Neural progenitor cell (in vitro differentiated cells): ENCODE measurements at regions not wholly inside any gene's neighbourhood (a gene's known extent, or its start where the extent isn't known, plus 50 kb on each side); places are given as distances from the start of the nearest gene placed in this dataset.
A peak's percentile ranks its signal among the peaks of the same experiment; 100 is the strongest.

ENCODE experiments used
- DNase-seq: peaks from one replicate; pipeline ENCODE4 v3.0.0-alpha.2; 2016; ENCODE audit warnings: low spot score
- H2AFZ ChIP-seq: fragments of 200-600 bp; sonication (generic); replicated peaks from 2 replicates; pipeline ENCODE4 v1.6.1; 2016; ENCODE audit warnings: antibody characterized with exemption
- H3F3A ChIP-seq: fragments of 200-600 bp; sonication (generic); 2 replicates; pipeline ENCODE4 v1.6.1; 2016; ENCODE audit warnings: antibody characterized with exemption, low read depth
- H3K27ac ChIP-seq: fragments of 200-600 bp; sonication (generic); 2 replicates; pipeline ENCODE4 v1.5.1; 2016; ENCODE audit warnings: mild to moderate bottlenecking
- H3K27me3 ChIP-seq: fragments of 200-600 bp; sonication (generic); 2 replicates; pipeline ENCODE4 v1.6.1; 2016; ENCODE audit warnings: mild to moderate bottlenecking, moderate library complexity
- H3K36me3 ChIP-seq: fragments of 200-600 bp; sonication (generic); 2 replicates; pipeline ENCODE4 v1.5.1; 2016
- H3K4me1 ChIP-seq: fragments of 200-600 bp; sonication (generic); 2 replicates; pipeline ENCODE4 v1.6.1; 2016; ENCODE audit warnings: mixed run types
- H3K4me2 ChIP-seq: fragments of 200-600 bp; sonication (generic); 2 replicates; pipeline ENCODE4 v1.6.1; 2016
- H3K4me3 ChIP-seq: fragments of 200-600 bp; sonication (generic); 2 replicates; pipeline ENCODE4 v1.5.1; 2016
- H3K79me2 ChIP-seq: fragments of 200-600 bp; sonication (generic); 2 replicates; pipeline ENCODE4 v1.6.1; 2016; ENCODE audit warnings: low read depth
- H3K9ac ChIP-seq: fragments of 200-600 bp; sonication (generic); 2 replicates; pipeline ENCODE4 v1.6.1; 2016
- H3K9me3 ChIP-seq: fragments of 200-600 bp; sonication (generic); 2 replicates; pipeline ENCODE4 v1.5.1; 2016; ENCODE audit warnings: low read depth
- H4K20me1 ChIP-seq: fragments of 200-600 bp; sonication (generic); 2 replicates; pipeline ENCODE4 v1.6.1; 2016; ENCODE audit warnings: low read depth
- H3K27ac Mint-ChIP-seq: 3 replicates; pipeline ENCODE4 v1.8.0; 2021; ENCODE audit warnings: mixed read lengths
- H3K27me3 Mint-ChIP-seq: 2 replicates; pipeline ENCODE4 v1.8.0; 2022; ENCODE audit warnings: low read depth, mild to moderate bottlenecking, inconsistent platforms, moderate library complexity, mixed read lengths; ENCODE audit not compliant: insufficient read depth
- H3K36me3 Mint-ChIP-seq: 3 replicates; pipeline ENCODE4 v1.8.0; 2021; ENCODE audit warnings: mixed read lengths
- H3K4me1 Mint-ChIP-seq: 3 replicates; pipeline ENCODE4 v1.8.0; 2021; ENCODE audit warnings: mixed read lengths
- H3K4me3 Mint-ChIP-seq: 3 replicates; pipeline ENCODE4 v1.8.0; 2021; ENCODE audit warnings: mild to moderate bottlenecking, moderate library complexity, mixed read lengths
- H3K9me3 Mint-ChIP-seq: 3 replicates; pipeline ENCODE4 v1.8.0; 2020; ENCODE audit warnings: mixed read lengths
- CTCF ChIP-seq: fragments of 200-600 bp; sonication (generic); IDR thresholded peaks from 2 replicates; pipeline ENCODE4 v1.5.1; 2017; ENCODE audit warnings: antibody characterized with exemption, mild to moderate bottlenecking
- EZH2 ChIP-seq: fragments of 200-600 bp; sonication (generic); IDR thresholded peaks from 2 replicates; pipeline ENCODE4 v1.6.1; 2017; ENCODE audit warnings: antibody characterized with exemption, mild to moderate bottlenecking, moderate library complexity
- EZH2phosphoT487 ChIP-seq: fragments of 200-600 bp; sonication (generic); IDR thresholded peaks from 2 replicates; pipeline ENCODE4 v1.6.1; 2017; ENCODE audit warnings: antibody characterized with exemption

GRCh38 chr9:107789001-107789700 lies 299.6 kb upstream of the KLF4 start:
- Histone ChIP-seq H3K4me3 (no peak overlapping the region), H3K9ac (no peak overlapping the region), H3K4me1 (no peaks in the 10 kb centered on the region), H3K36me3 (no peaks in the 10 kb centered on the region), H3K27ac (no peak overlapping the region), H2AFZ (no peak overlapping the region), H3K79me2 (no peaks in the 10 kb centered on the region), H3K4me2 (no peak overlapping the region), H3K9me3 (no peaks in the 10 kb centered on the region), H3K27me3 (no peaks in the 10 kb centered on the region), H4K20me1 (no peaks in the 10 kb centered on the region), H3F3A (no peaks in the 10 kb centered on the region)
- H3K4me1 Mint-ChIP-seq: no peaks in the 10 kb centered on the region
- no peaks in the 10 kb centered on the region for H3K9me3 Mint-ChIP-seq
- TF ChIP-seq EZH2 (no peak), EZH2phosphoT487 (no peak), CTCF (no peak)
- H3K36me3 Mint-ChIP-seq: no peaks in the 10 kb centered on the region
- no peak overlapping the region for H3K27ac Mint-ChIP-seq
- H3K4me3 Mint-ChIP-seq: no peak overlapping the region
- DNase-seq: no peak
- no peaks in the 10 kb centered on the region for H3K27me3 Mint-ChIP-seq

GRCh38 chr9:107786561-107786960 lies 297.0 kb upstream of the KLF4 start:
- Histone ChIP-seq H2AFZ (no peak overlapping the region), H3K27ac (no peak overlapping the region), H3K4me2 (no peak overlapping the region), H3K4me3 (no peak overlapping the region), H3K4me1 (no peaks in the 10 kb centered on the region), H3K36me3 (no peaks in the 10 kb centered on the region), H3K9ac (no peak overlapping the region), H3K79me2 (no peaks in the 10 kb centered on the region), H4K20me1 (no peaks in the 10 kb centered on the region), H3K27me3 (no peaks in the 10 kb centered on the region), H3K9me3 (no peaks in the 10 kb centered on the region), H3F3A (no peaks in the 10 kb centered on the region)
- peaks cover 2% of the 10 kb centered on the region for H3K27me3 Mint-ChIP-seq
- DNase-seq: no peak
- no peak overlapping the region for H3K4me3 Mint-ChIP-seq
- TF ChIP-seq EZH2phosphoT487: no peak
- no peak for TF ChIP-seq CTCF
- no peak for TF ChIP-seq EZH2
- no peak overlapping the region for H3K27ac Mint-ChIP-seq
- H3K36me3 Mint-ChIP-seq: no peaks in the 10 kb centered on the region
- no peaks in the 10 kb centered on the region for H3K4me1 Mint-ChIP-seq
- H3K9me3 Mint-ChIP-seq: no peaks in the 10 kb centered on the region

GRCh38 chr9:107784235-107784958 lies 294.8 kb upstream of the KLF4 start:
- no peak overlapping the region for H3K9ac ChIP-seq
- no peaks in the 10 kb centered on the region for H3K27me3 ChIP-seq
- H3K9me3 ChIP-seq: no peaks in the 10 kb centered on the region
- no peaks in the 10 kb centered on the region for H3K4me1 ChIP-seq
- H3K4me2 ChIP-seq: no peak overlapping the region
- no peak overlapping the region for H3K27ac ChIP-seq
- no peaks in the 10 kb centered on the region for H3K79me2 ChIP-seq
- H3K9me3 Mint-ChIP-seq: no peaks in the 10 kb centered on the region
- no peaks in the 10 kb centered on the region for H3K36me3 ChIP-seq
- no peaks in the 10 kb centered on the region for H3K36me3 Mint-ChIP-seq
- TF ChIP-seq EZH2 (no peak), CTCF (no peak), EZH2phosphoT487 (no peak)
- peaks cover 2% of the 10 kb centered on the region for H3K27me3 Mint-ChIP-seq
- no peaks in the 10 kb centered on the region for H4K20me1 ChIP-seq
- DNase-seq: no peak
- no peak overlapping the region for H3K4me3 Mint-ChIP-seq
- peak overlapping the region; percentile 94 for H2AFZ ChIP-seq
- no peak overlapping the region for H3K27ac Mint-ChIP-seq
- no peaks in the 10 kb centered on the region for H3K4me1 Mint-ChIP-seq
- H3F3A ChIP-seq: no peaks in the 10 kb centered on the region
- H3K4me3 ChIP-seq: no peak overlapping the region
